SKM-1 (cell line): ENCODE measurements at regions not wholly inside any gene's neighbourhood (a gene's known extent, or its start where the extent isn't known, plus 50 kb on each side); places are given as distances from the start of the nearest gene placed in this dataset.
"Not testable (repeated sequence)": the region's sequence is repeated elsewhere in the genome, so short reads cannot be mapped to it uniquely, and the experiment has no call there.

Source experiments
- DNase-seq: peaks from one replicate; lab custom pipeline; 2025; ENCODE audit not compliant: unreplicated experiment; lab: John Stamatoyannopoulos, UW

- no peak for DNase-seq
Measured at GRCh38 chr15:87727073-87727472, 529.5 kb downstream of the NTRK3 start.

- DNase-seq = peak; percentile 68
Measured at GRCh38 chr15:87724330-87724729, 532.2 kb downstream of the NTRK3 start.

- no peak for DNase-seq
Measured at GRCh38 chr15:87722941-87723691, 533.4 kb downstream of the NTRK3 start.

- no peak for DNase-seq
Measured at GRCh38 chr15:87720235-87720634, 536.3 kb downstream of the NTRK3 start.

- DNase-seq = no peak
Measured at GRCh38 chr15:87716422-87716821, 540.1 kb downstream of the NTRK3 start.

GRCh38 chr15:87715252-87715651 lies 541.3 kb downstream of the NTRK3 start:
- no peak for DNase-seq

GRCh38 chr15:87713475-87713879 lies 543.1 kb downstream of the NTRK3 start:
- no peak for DNase-seq

- DNase-seq = no peak
Measured at GRCh38 chr15:87712211-87712610, 544.3 kb downstream of the NTRK3 start.

- no peak for DNase-seq
Measured at GRCh38 chr15:87711026-87711425, 545.5 kb downstream of the NTRK3 start.

- DNase-seq = no peak
Measured at GRCh38 chr15:87710406-87710805, 546.1 kb downstream of the NTRK3 start.

GRCh38 chr15:87707566-87708130 lies 548.9 kb downstream of the NTRK3 start:
- DNase-seq = no peak

GRCh38 chr15:87707071-87707470 lies 549.5 kb downstream of the NTRK3 start:
- DNase-seq = no peak

- DNase-seq = no peak
Measured at GRCh38 chr15:87706001-87706400, 550.5 kb downstream of the NTRK3 start.

GRCh38 chr15:87704276-87704675 lies 552.3 kb downstream of the NTRK3 start:
- no peak for DNase-seq

- no peak for DNase-seq
Measured at GRCh38 chr15:87703327-87704111, 553.0 kb downstream of the NTRK3 start.

- no peak for DNase-seq
Measured at GRCh38 chr15:87702270-87702669, 554.3 kb downstream of the NTRK3 start.

- DNase-seq = not testable (repeated sequence)
Measured at GRCh38 chr15:87698467-87698866, 558.1 kb downstream of the NTRK3 start.

- no peak for DNase-seq
Measured at GRCh38 chr15:87689716-87690115, 566.8 kb downstream of the NTRK3 start.

GRCh38 chr15:87687523-87687870 lies 569.0 kb downstream of the NTRK3 start:
- DNase-seq = no peak

- no peak for DNase-seq
Measured at GRCh38 chr15:87686841-87687522, 569.6 kb downstream of the NTRK3 start.

- no peak for DNase-seq
Measured at GRCh38 chr15:87686339-87686738, 570.2 kb downstream of the NTRK3 start.

- DNase-seq = no peak
Measured at GRCh38 chr15:87682527-87682926, 574.0 kb downstream of the NTRK3 start.
